HG03571 (cell line): ENCODE measurements at regions not wholly inside any gene's neighbourhood (a gene's known extent, or its start where the extent isn't known, plus 50 kb on each side); places are given as distances from the start of the nearest gene placed in this dataset.
"Not testable (repeated sequence)": the region's sequence is repeated elsewhere in the genome, so short reads cannot be mapped to it uniquely, and the experiment has no call there.

Source experiments
- ATAC-seq: cut with Tn5 transposase; IDR thresholded peaks from one replicate; pipeline ENCODE4 v1.9.1; 2021; ENCODE audit not compliant: unreplicated experiment

- ATAC-seq: not testable (repeated sequence)
Measured at GRCh38 chr13:24992946-24993345, 103.0 kb upstream of the PABPC3 start.

GRCh38 chr13:24995225-24995804, 100.6 kb upstream of the PABPC3 start:
- ATAC-seq: no peak

GRCh38 chr13:24997367-24997967, 98.5 kb upstream of the PABPC3 start:
- no peak for ATAC-seq

GRCh38 chr13:24998433-24998832, 97.5 kb upstream of the PABPC3 start:
- no peak for ATAC-seq

GRCh38 chr13:25001476-25002206, 94.3 kb upstream of the PABPC3 start:
- no peak for ATAC-seq

GRCh38 chr13:25002311-25002710, 93.6 kb upstream of the PABPC3 start:
- not testable (repeated sequence) for ATAC-seq

- not testable (repeated sequence) for ATAC-seq
Measured at GRCh38 chr13:25004489-25004888, 91.4 kb upstream of the PABPC3 start.

- ATAC-seq: peak; percentile 61
Measured at GRCh38 chr13:25005050-25005497, 90.9 kb upstream of the PABPC3 start.

GRCh38 chr13:25007389-25007788, 88.5 kb upstream of the PABPC3 start:
- ATAC-seq: not testable (repeated sequence)

GRCh38 chr13:25014398-25014973, 81.5 kb upstream of the PABPC3 start:
- not testable (repeated sequence) for ATAC-seq

- not testable (repeated sequence) for ATAC-seq
Measured at GRCh38 chr13:25017176-25017575, 78.8 kb upstream of the PABPC3 start.

- ATAC-seq: not testable (repeated sequence)
Measured at GRCh38 chr13:25017808-25018728, 77.9 kb upstream of the PABPC3 start.

- ATAC-seq: no peak
Measured at GRCh38 chr13:25018729-25019115, 77.2 kb upstream of the PABPC3 start.

- not testable (repeated sequence) for ATAC-seq
Measured at GRCh38 chr13:25019741-25020140, 76.2 kb upstream of the PABPC3 start.

GRCh38 chr13:25024175-25024574, 71.8 kb upstream of the PABPC3 start:
- no peak for ATAC-seq

GRCh38 chr13:25032160-25032559, 63.8 kb upstream of the PABPC3 start:
- ATAC-seq: no peak

GRCh38 chr13:25034173-25034572, 61.8 kb upstream of the PABPC3 start:
- no peak for ATAC-seq

- no peak for ATAC-seq
Measured at GRCh38 chr13:25037057-25037813, 58.7 kb upstream of the PABPC3 start.

GRCh38 chr13:25042151-25042865, 53.6 kb upstream of the PABPC3 start:
- ATAC-seq: no peak
